H1 (cell line): ENCODE measurements at regions not wholly inside any gene's neighbourhood (a gene's known extent, or its start where the extent isn't known, plus 50 kb on each side); places are given as distances from the start of the nearest gene placed in this dataset.

Experiments
- CTCF ChIA-PET: fragments of 300-600 bp; sonication (Branson Sonifier 250); formaldehyde crosslinking; loops from one replicate; lab custom pipeline; 2021; ENCODE audit not compliant: partially characterized antibody; lab: Charles Lee
- POLR2A ChIA-PET: fragments of 300-600 bp; sonication (Branson Sonifier 250); formaldehyde crosslinking; loops from one replicate; lab custom pipeline; 2021; ENCODE audit warnings: inconsistent platforms; ENCODE audit not compliant: partially characterized antibody; lab: Charles Lee
- DNase-seq, 2 experiments: peaks; one replicate each; pipeline versions ENCODE4 v3.0.0 to v3.0.0-alpha.2; 2010 to 2022; ENCODE audit warnings: low spot score in 2 of 2, low read depth in 1 of 2, mixed read lengths in 1 of 2
- FAIRE-seq: peaks from 2 replicates; lab custom pipeline; 2011; peaks lifted over from hg19 to GRCh38; lab: Jason Lieb, UNC
- H2AFZ ChIP-seq: 2 replicates; pipeline ENCODE4 v1.8.1; 2012; ENCODE audit warnings: low read length, inconsistent platforms
- H2AK5ac ChIP-seq: 2 replicates; pipeline ENCODE4 v1.6.1; 2013; ENCODE audit warnings: low read depth, low read length
- H2BK120ac ChIP-seq: replicated peaks from 2 replicates; pipeline ENCODE3; 2013; ENCODE audit warnings: low read depth, low read length, inconsistent platforms
- H2BK12ac ChIP-seq: 2 replicates; pipeline ENCODE4 v1.6.1; 2013; ENCODE audit warnings: low read depth, low read length
- H2BK15ac ChIP-seq: 2 replicates; pipeline ENCODE4 v1.6.1; 2013; ENCODE audit warnings: low read length
- H2BK20ac ChIP-seq: 2 replicates; pipeline ENCODE4 v1.6.1; 2013; ENCODE audit warnings: low read length
- H2BK5ac ChIP-seq: 2 replicates; pipeline ENCODE4 v1.6.1; 2013; ENCODE audit warnings: low read depth, low read length
- H3K14ac ChIP-seq: 2 replicates; pipeline ENCODE4 v1.6.1; 2013; ENCODE audit warnings: inconsistent platforms; ENCODE audit not compliant: insufficient read length
- H3K18ac ChIP-seq: 2 replicates; pipeline ENCODE4 v1.6.1; 2013; ENCODE audit warnings: low read length; ENCODE audit errors: extremely low read depth
- H3K23ac ChIP-seq: 2 replicates; pipeline ENCODE4 v1.6.1; 2013; ENCODE audit warnings: inconsistent platforms; ENCODE audit not compliant: insufficient read length
- H3K23me2 ChIP-seq: 2 replicates; pipeline ENCODE4 v1.6.1; 2013; ENCODE audit warnings: low read depth, low read length
- H3K27ac ChIP-seq: 2 replicates; pipeline ENCODE4 v1.6.1; 2011; ENCODE audit warnings: low read depth, low read length, inconsistent platforms
- H3K27me3 ChIP-seq, 4 experiments: replicated peaks in 1 of 4; 1 replicate in 1 of 4; 2 replicates in 3 of 4; pipeline versions ENCODE4 v1.6.1 to v1.8.1; 2011 to 2013; ENCODE audit warnings: low read length in 3 of 4, mild to moderate bottlenecking in 3 of 4, inconsistent platforms in 2 of 4, mixed read lengths in 2 of 4, moderate library complexity in 1 of 4; ENCODE audit not compliant: control insufficient read depth in 3 of 4, insufficient read depth in 3 of 4; ENCODE audit errors: extremely low read depth in 1 of 4
- H3K36me3 ChIP-seq, 4 experiments: 2 replicates each; pipeline versions ENCODE4 v1.6.1 to v1.8.1; 2011 to 2013; ENCODE audit warnings: mild to moderate bottlenecking in 4 of 4, low read length in 3 of 4, moderate library complexity in 2 of 4, control low read depth in 1 of 4, inconsistent platforms in 1 of 4; ENCODE audit not compliant: insufficient read depth in 4 of 4, control insufficient read depth in 2 of 4
- H3K4ac ChIP-seq: replicated peaks from 2 replicates; pipeline ENCODE3; 2013; ENCODE audit warnings: low read length, low read depth, mixed read lengths, inconsistent platforms; ENCODE audit not compliant: insufficient read length
- H3K4me1 ChIP-seq, 4 experiments: replicated peaks in 1 of 4; 1 replicate in 1 of 4; 2 replicates in 3 of 4; pipeline versions ENCODE4 v1.6.1 to v1.8.1; 2011 to 2013; ENCODE audit warnings: low read length in 3 of 4, inconsistent platforms in 2 of 4, mixed read lengths in 1 of 4; ENCODE audit not compliant: insufficient read depth in 4 of 4, control insufficient read depth in 3 of 4
- H3K4me2 ChIP-seq, 2 experiments: 2 replicates each; pipeline versions ENCODE4 v1.6.1 to v1.8.1; 2011 to 2013; ENCODE audit warnings: low read depth in 2 of 2, low read length in 2 of 2, control low read depth in 1 of 2, inconsistent platforms in 1 of 2, mild to moderate bottlenecking in 1 of 2; ENCODE audit not compliant: insufficient read depth in 1 of 2
- H3K4me3 ChIP-seq, 4 experiments: fragments of 200-600, 300-600 bp in 1 of 4; sonication (generic), shearing (Covaris generic), sonication (Bioruptor Twin) in 1 of 4; 2 replicates each; pipeline versions ENCODE4 v1.5.1 to v1.8.1; 2011 to 2016; ENCODE audit warnings: low read length in 4 of 4, low read depth in 3 of 4, control low read depth in 2 of 4, inconsistent platforms in 2 of 4, mild to moderate bottlenecking in 2 of 4, mixed read lengths in 1 of 4, moderate library complexity in 1 of 4; ENCODE audit not compliant: insufficient read depth in 2 of 4; ENCODE audit errors: extremely low read depth in 1 of 4
- H3K56ac ChIP-seq: replicated peaks from 2 replicates; pipeline ENCODE3; 2013; ENCODE audit warnings: low read depth, mild to moderate bottlenecking, mixed read lengths, low read length, inconsistent platforms; ENCODE audit not compliant: insufficient read length
- H3K79me1 ChIP-seq: 2 replicates; pipeline ENCODE4 v1.6.1; 2013; ENCODE audit warnings: low read depth, low read length, control low read depth
- H3K79me2 ChIP-seq, 2 experiments: 2 replicates each; pipeline versions ENCODE4 v1.6.1 to v1.8.1; 2012 to 2013; ENCODE audit warnings: low read length in 2 of 2, mild to moderate bottlenecking in 2 of 2, inconsistent platforms in 1 of 2; ENCODE audit not compliant: insufficient read depth in 2 of 2, control insufficient read depth in 1 of 2
- H3K9ac ChIP-seq, 4 experiments: replicated peaks in 1 of 4; 1 replicate in 1 of 4; 2 replicates in 3 of 4; pipeline versions ENCODE4 v1.6.1 to v1.8.1; 2011 to 2013; ENCODE audit warnings: low read depth in 3 of 4, low read length in 3 of 4, control low read depth in 2 of 4, mild to moderate bottlenecking in 2 of 4, moderate library complexity in 2 of 4, inconsistent platforms in 1 of 4; ENCODE audit errors: extremely low read depth in 1 of 4
- H3K9me3 ChIP-seq, 2 experiments: 2 replicates each; pipeline versions ENCODE4 v1.6.1 to v1.8.1; 2012 to 2013; ENCODE audit warnings: mild to moderate bottlenecking in 2 of 2, moderate library complexity in 2 of 2, control low read depth in 1 of 2, inconsistent platforms in 1 of 2, low read depth in 1 of 2, low read length in 1 of 2, mixed read lengths in 1 of 2; ENCODE audit not compliant: insufficient read depth in 2 of 2
- H4K20me1 ChIP-seq, 2 experiments: replicated peaks in 1 of 2; 2 replicates each; pipeline versions ENCODE3 to v1.8.1; 2011 to 2013; ENCODE audit warnings: inconsistent platforms in 2 of 2, low read length in 2 of 2, mild to moderate bottlenecking in 1 of 2; ENCODE audit not compliant: insufficient read depth in 2 of 2, control insufficient read depth in 1 of 2
- H4K5ac ChIP-seq: 2 replicates; pipeline ENCODE4 v1.6.1; 2013; ENCODE audit warnings: low read length, low read depth, mixed read lengths, inconsistent platforms; ENCODE audit not compliant: insufficient read length
- H4K8ac ChIP-seq: 2 replicates; pipeline ENCODE4 v1.8.0; 2013; ENCODE audit warnings: mild to moderate bottlenecking, moderate library complexity, low read length, inconsistent platforms; ENCODE audit not compliant: insufficient read depth; ENCODE audit errors: extremely low read depth
- H4K91ac ChIP-seq: replicated peaks from 2 replicates; pipeline ENCODE3; 2013; ENCODE audit warnings: low read length, mixed read lengths, inconsistent platforms; ENCODE audit not compliant: insufficient read length
- CTBP2 ChIP-seq: IDR thresholded peaks from 2 replicates; pipeline ENCODE4 v1.7.0; 2011; ENCODE audit warnings: borderline replicate concordance, mild to moderate bottlenecking, moderate library complexity, mixed read lengths, low read length; ENCODE audit not compliant: insufficient read depth, insufficient read length
- CTCF ChIP-seq, 3 experiments: IDR thresholded peaks; 1 replicate in 2 of 3; 2 replicates in 1 of 3; pipeline versions ENCODE4 v1.5.1 to v1.6.1; 2011; ENCODE audit warnings: low read length in 3 of 3, mild to moderate bottlenecking in 3 of 3, inconsistent platforms in 2 of 3, low read depth in 1 of 3, moderate library complexity in 1 of 3; ENCODE audit not compliant: insufficient read depth in 1 of 3; ENCODE audit errors: control extremely low read depth in 1 of 3
- EP300 ChIP-seq, 2 experiments: IDR thresholded peaks; 1 replicate in 1 of 2; 2 replicates in 1 of 2; pipeline ENCODE4 v1.6.1; 2011 to 2012; ENCODE audit warnings: low read depth in 2 of 2, low read length in 2 of 2, mild to moderate bottlenecking in 2 of 2, borderline replicate concordance in 1 of 2, inconsistent platforms in 1 of 2, moderate library complexity in 1 of 2
- NRF1 ChIP-seq: IDR thresholded peaks from 2 replicates; pipeline ENCODE4 v1.6.1; 2011; ENCODE audit warnings: mild to moderate bottlenecking, low read depth, low read length, improper control_type of control experiment
- YY1 ChIP-seq: IDR thresholded peaks from 2 replicates; pipeline ENCODE4 v1.6.1; 2011; ENCODE audit warnings: low read depth, mild to moderate bottlenecking, low read length
- ZNF274 ChIP-seq: IDR thresholded peaks from 2 replicates; pipeline ENCODE4 v1.7.0; 2012; ENCODE audit warnings: low read length, borderline replicate concordance; ENCODE audit errors: extremely low read depth
- WGBS, 2 experiments: shearing (Covaris generic) in 1 of 2; methylation state at CpG; one replicate each; pipeline versions ENCODE4 v1.1.6 to v1.1.7; 2013 to 2015; ENCODE audit warnings: low lambda C conversion rate in 2 of 2, mixed read lengths in 2 of 2, inconsistent platforms in 1 of 2, low coverage in 1 of 2, missing lambda C conversion rate in 1 of 2; ENCODE audit not compliant: insufficient replicate concordance in 2 of 2, insufficient coverage in 1 of 2, insufficient read length in 1 of 2; ENCODE audit errors: extremely low coverage in 1 of 2, missing lambda C conversion rate in 1 of 2; 5-methylcytosine and 5-hydroxymethylcytosine counted together

DNA sequence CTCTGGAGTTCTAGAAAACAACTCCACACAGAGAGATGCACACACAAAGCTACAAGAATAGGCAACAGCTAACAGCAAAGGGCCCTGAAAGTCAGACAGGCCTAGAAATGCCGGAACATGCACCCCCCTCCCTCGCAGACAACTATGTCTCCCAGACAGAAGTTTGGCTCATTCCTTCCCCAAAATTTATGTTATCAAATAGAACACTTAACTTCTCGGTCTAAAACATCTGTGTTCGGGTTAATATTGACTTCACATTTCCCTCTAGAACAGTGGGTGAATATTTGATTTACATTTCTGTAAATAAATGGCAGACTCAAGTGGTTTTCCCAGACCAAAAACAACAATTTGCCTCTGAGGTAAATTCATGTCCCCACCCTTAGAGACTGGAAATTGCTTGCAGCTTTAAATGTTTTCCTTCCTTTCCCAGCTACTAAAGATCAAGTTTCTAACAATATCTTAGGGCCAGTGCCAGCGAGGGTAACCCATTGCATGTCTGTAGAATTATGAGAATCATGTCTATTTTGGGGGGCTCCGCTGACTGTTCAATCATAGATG lies 92.5 kb upstream of the INHBA start:
- FAIRE-seq (no peak), DNase-seq (no peak)
- no peak overlapping the region for H2AFZ ChIP-seq
- H3K14ac ChIP-seq = no peak overlapping the region
- no peaks in the 10 kb centered on the region for H3K9me3 ChIP-seq
- H2BK120ac ChIP-seq = no peak overlapping the region
- ChIA-PET POLR2A (interaction anchor here (0.6 kb wide), 1 partner anchor 614 kb away, joined by 3 read pairs; no protein-coding TSS in a partner anchor), CTCF (interaction anchor here (1.3 kb wide), 1 partner anchor 65 kb away, joined by 3 read pairs; no protein-coding TSS in a partner anchor)
- H3K23me2 ChIP-seq = no peaks in the 10 kb centered on the region
- no peak overlapping the region for H3K27ac ChIP-seq
- H2AK5ac ChIP-seq = no peak overlapping the region
- H4K5ac ChIP-seq = no peak overlapping the region
- H3K79me2 ChIP-seq = no peaks in the 10 kb centered on the region
- no peaks in the 10 kb centered on the region for H3K79me1 ChIP-seq
- H3K27me3 ChIP-seq = no peaks in the 10 kb centered on the region
- H3K23ac ChIP-seq = no peak overlapping the region
- no peak overlapping the region for H3K18ac ChIP-seq
- no peak overlapping the region for H3K56ac ChIP-seq
- H3K4me1 ChIP-seq = no peaks in the 10 kb centered on the region; a peak in 1 of 7 replicates
- no peak overlapping the region for H3K9ac ChIP-seq
- no peak overlapping the region for H4K91ac ChIP-seq
- H2BK15ac ChIP-seq = no peak overlapping the region
- no peak overlapping the region for H3K4ac ChIP-seq
- H4K20me1 ChIP-seq = no peaks in the 10 kb centered on the region
- no peak overlapping the region for H2BK5ac ChIP-seq
- H3K36me3 ChIP-seq = no peaks in the 10 kb centered on the region
- H3K4me2 ChIP-seq = no peak overlapping the region
- WGBS, 2 experiments = 91% methylated on average over 6 of the region's 6 CpGs; no CpG with 5 or more reads in 1 of the 2 experiments
- H3K4me3 ChIP-seq = no peak overlapping the region
- H2BK20ac ChIP-seq = no peak overlapping the region
- H2BK12ac ChIP-seq = no peak overlapping the region
- no peak overlapping the region for H4K8ac ChIP-seq
- no peak for TF ChIP-seq EP300 (IDR thresholded peaks at IDR 0.05; ENCODE audit: borderline replicate concordance in 1 of 2, low read depth in 2 of 2, low read length in 2 of 2)
- TF ChIP-seq CTBP2 = no peak
- TF ChIP-seq NRF1 = no peak
- TF ChIP-seq CTCF (IDR thresholded peaks at IDR 0.05; ENCODE audit: control extremely low read depth in 1 of 3, insufficient read depth in 1 of 3, low read depth in 1 of 3, low read length in 3 of 3) = no peak
- no peak for TF ChIP-seq YY1
- TF ChIP-seq ZNF274 = no peak
